ENCODE measurements at regions not wholly inside any gene's neighbourhood (a gene's known extent, or its start where the extent isn't known, plus 50 kb on each side); places are given as distances from the start of the nearest gene placed in this dataset.

DNA sequence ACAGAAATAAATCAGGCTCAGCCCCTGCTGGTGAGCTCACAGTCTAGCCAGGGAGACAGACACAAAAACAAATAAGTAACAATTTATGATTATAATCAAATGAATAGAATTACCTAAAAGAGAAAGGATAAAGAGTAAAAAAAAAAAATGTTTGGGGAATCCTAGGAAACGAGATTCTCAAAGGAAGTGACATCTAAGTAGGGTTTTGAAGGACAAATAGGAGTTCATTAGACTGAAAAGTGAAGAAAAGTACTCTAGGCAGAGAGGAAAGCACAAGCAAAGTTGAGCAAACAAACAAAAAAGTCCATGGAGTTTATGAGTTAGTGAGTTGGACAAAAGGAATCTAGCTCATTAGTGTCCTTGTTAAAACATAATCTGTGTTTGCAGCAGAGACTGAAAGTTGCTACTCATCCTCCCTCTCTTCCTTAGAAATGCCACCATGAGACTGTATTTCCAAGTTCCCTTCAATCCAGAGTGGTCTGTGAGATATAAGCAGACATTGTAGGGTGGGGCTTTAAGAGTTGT is 145.6 kb downstream of the SPATA18 start:
- no peak for TF ChIP-seq POLR2AphosphoS5 (IDR thresholded peaks at IDR 0.05; ENCODE audit: insufficient read depth, low read depth, low read length)
- TF ChIP-seq, protein P1, sequence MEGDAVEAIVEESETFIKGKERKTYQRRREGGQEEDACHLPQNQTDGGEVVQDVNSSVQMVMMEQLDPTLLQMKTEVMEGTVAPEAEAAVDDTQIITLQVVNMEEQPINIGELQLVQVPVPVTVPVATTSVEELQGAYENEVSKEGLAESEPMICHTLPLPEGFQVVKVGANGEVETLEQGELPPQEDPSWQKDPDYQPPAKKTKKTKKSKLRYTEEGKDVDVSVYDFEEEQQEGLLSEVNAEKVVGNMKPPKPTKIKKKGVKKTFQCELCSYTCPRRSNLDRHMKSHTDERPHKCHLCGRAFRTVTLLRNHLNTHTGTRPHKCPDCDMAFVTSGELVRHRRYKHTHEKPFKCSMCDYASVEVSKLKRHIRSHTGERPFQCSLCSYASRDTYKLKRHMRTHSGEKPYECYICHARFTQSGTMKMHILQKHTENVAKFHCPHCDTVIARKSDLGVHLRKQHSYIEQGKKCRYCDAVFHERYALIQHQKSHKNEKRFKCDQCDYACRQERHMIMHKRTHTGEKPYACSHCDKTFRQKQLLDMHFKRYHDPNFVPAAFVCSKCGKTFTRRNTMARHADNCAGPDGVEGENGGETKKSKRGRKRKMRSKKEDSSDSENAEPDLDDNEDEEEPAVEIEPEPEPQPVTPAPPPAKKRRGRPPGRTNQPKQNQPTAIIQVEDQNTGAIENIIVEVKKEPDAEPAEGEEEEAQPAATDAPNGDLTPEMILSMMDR (IDR thresholded peaks at IDR 0.05; ENCODE audit: extremely low read depth in 1 of 2, insufficient read depth in 1 of 2, low read depth in 1 of 2, low read length in 2 of 2) = no peak
- no peak for TF ChIP-seq POLR2A (IDR thresholded peaks at IDR 0.05; ENCODE audit: low read depth, low read length)
- TF ChIP-seq JUN (IDR thresholded peaks at IDR 0.05; ENCODE audit: borderline replicate concordance, insufficient read depth, insufficient read length, low read depth) = no peak
- no peak for TF ChIP-seq FOS (IDR thresholded peaks at IDR 0.05; ENCODE audit: borderline replicate concordance, insufficient read depth, low read length)
- no peak for TF ChIP-seq EZH2 (IDR thresholded peaks at IDR 0.05; ENCODE audit: borderline replicate concordance, low read depth, low read length, severe bottlenecking)
- TF ChIP-seq, protein P2, sequence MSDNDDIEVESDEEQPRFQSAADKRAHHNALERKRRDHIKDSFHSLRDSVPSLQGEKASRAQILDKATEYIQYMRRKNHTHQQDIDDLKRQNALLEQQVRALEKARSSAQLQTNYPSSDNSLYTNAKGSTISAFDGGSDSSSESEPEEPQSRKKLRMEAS (IDR thresholded peaks at IDR 0.05; ENCODE audit: insufficient read depth, insufficient read length) = no peak
